ENCODE measurements at regions not wholly inside any gene's neighbourhood (a gene's known extent, or its start where the extent isn't known, plus 50 kb on each side); places are given as distances from the start of the nearest gene placed in this dataset.

- Histone ChIP-seq H3K9ac (ENCODE audit: low read length) (no peak overlapping the region), H3K4me3 (ENCODE audit: insufficient read depth, low read length, poor library complexity, severe bottlenecking) (no peak overlapping the region), H2AFZ (ENCODE audit: low read depth, low read length, severe bottlenecking) (no peak overlapping the region), H3K36me3 (ENCODE audit: low read length) (no peaks in the 10 kb centered on the region), H3K79me2 (ENCODE audit: insufficient read depth, low read length) (no peaks in the 10 kb centered on the region), H4K20me1 (ENCODE audit: low read depth, low read length) (no peaks in the 10 kb centered on the region), H3K27ac (ENCODE audit: low read depth, low read length) (no peak overlapping the region), H3K9me3 (ENCODE audit: insufficient read depth, low read length) (no peaks in the 10 kb centered on the region), H3F3A (ENCODE audit: insufficient read depth) (no peaks in the 10 kb centered on the region), H3K27me3 (ENCODE audit: low read length) (no peaks in the 10 kb centered on the region), H3K9me2 (replicated peaks; ENCODE audit: insufficient read depth, low read length) (no peaks in the 10 kb centered on the region), H3K4me2 (ENCODE audit: low read depth, low read length, poor library complexity, severe bottlenecking) (no peak overlapping the region)
- TF ChIP-seq EZH2phosphoT487 (conservative IDR thresholded peaks at IDR 0.05; ENCODE audit: low read length) (no peak), CTCF (IDR thresholded peaks at IDR 0.05; ENCODE audit: insufficient read depth, low read length, poor library complexity, severe bottlenecking) (no peak)
Observed at GRCh38 chr16:9465161-9465560, 373.7 kb downstream of the HAPSTR1 start.

- TF ChIP-seq EZH2phosphoT487 (conservative IDR thresholded peaks at IDR 0.05; ENCODE audit: low read length) (no peak), CTCF (IDR thresholded peaks at IDR 0.05; ENCODE audit: insufficient read depth, low read length, poor library complexity, severe bottlenecking) (no peak)
- H3K27ac ChIP-seq (ENCODE audit: low read depth, low read length), result no peak overlapping the region
- H3K9me3 ChIP-seq (ENCODE audit: insufficient read depth, low read length), result no peaks in the 10 kb centered on the region
- H4K20me1 ChIP-seq (ENCODE audit: low read depth, low read length), result no peaks in the 10 kb centered on the region
- no peak overlapping the region for H3K4me2 ChIP-seq (ENCODE audit: low read depth, low read length, poor library complexity, severe bottlenecking)
- H2AFZ ChIP-seq (ENCODE audit: low read depth, low read length, severe bottlenecking), result no peak overlapping the region
- H3F3A ChIP-seq (ENCODE audit: insufficient read depth), result no peaks in the 10 kb centered on the region
- H3K9me2 ChIP-seq (replicated peaks; ENCODE audit: insufficient read depth, low read length), result no peaks in the 10 kb centered on the region
- H3K27me3 ChIP-seq (ENCODE audit: low read length), result no peaks in the 10 kb centered on the region
- H3K36me3 ChIP-seq (ENCODE audit: low read length), result no peaks in the 10 kb centered on the region
- H3K9ac ChIP-seq (ENCODE audit: low read length), result no peak overlapping the region
- no peaks in the 10 kb centered on the region for H3K79me2 ChIP-seq (ENCODE audit: insufficient read depth, low read length)
- H3K4me3 ChIP-seq (ENCODE audit: insufficient read depth, low read length, poor library complexity, severe bottlenecking), result no peak overlapping the region
Observed at GRCh38 chr16:9469512-9469911, 378.1 kb downstream of the HAPSTR1 start.

GRCh38 chr16:9476744-9477143, 385.3 kb downstream of the HAPSTR1 start:
- TF ChIP-seq CTCF (IDR thresholded peaks at IDR 0.05; ENCODE audit: insufficient read depth, low read length, poor library complexity, severe bottlenecking) (no peak), EZH2phosphoT487 (conservative IDR thresholded peaks at IDR 0.05; ENCODE audit: low read length) (no peak)
- no peak overlapping the region for H2AFZ ChIP-seq (ENCODE audit: low read depth, low read length, severe bottlenecking)
- H3K27me3 ChIP-seq (ENCODE audit: low read length), result no peaks in the 10 kb centered on the region
- H3K9me3 ChIP-seq (ENCODE audit: insufficient read depth, low read length), result no peaks in the 10 kb centered on the region
- no peaks in the 10 kb centered on the region for H3K9me2 ChIP-seq (replicated peaks; ENCODE audit: insufficient read depth, low read length)
- H3K36me3 ChIP-seq (ENCODE audit: low read length), result no peaks in the 10 kb centered on the region
- H3K79me2 ChIP-seq (ENCODE audit: insufficient read depth, low read length), result no peaks in the 10 kb centered on the region
- H4K20me1 ChIP-seq (ENCODE audit: low read depth, low read length), result no peaks in the 10 kb centered on the region
- H3F3A ChIP-seq (ENCODE audit: insufficient read depth), result no peaks in the 10 kb centered on the region
- no peak overlapping the region for H3K4me3 ChIP-seq (ENCODE audit: insufficient read depth, low read length, poor library complexity, severe bottlenecking)
- no peak overlapping the region for H3K4me2 ChIP-seq (ENCODE audit: low read depth, low read length, poor library complexity, severe bottlenecking)
- no peak overlapping the region for H3K9ac ChIP-seq (ENCODE audit: low read length)
- H3K27ac ChIP-seq (ENCODE audit: low read depth, low read length), result no peak overlapping the region
